Mammary epithelial cell (primary cell): ENCODE measurements at regions not wholly inside any gene's neighbourhood (a gene's known extent, or its start where the extent isn't known, plus 50 kb on each side); places are given as distances from the start of the nearest gene placed in this dataset.

ENCODE experiments used
- EZH2 ChIP-seq: IDR thresholded peaks from 2 replicates; pipeline ENCODE4 v1.6.1; 2012; ENCODE audit warnings: low read length, inconsistent platforms, borderline replicate concordance
- TF ChIP-seq, protein P1 (sequence below), 2 donors: IDR thresholded peaks in 1 of 2; conservative IDR thresholded peaks in 1 of 2; 2 replicates each; pipeline ENCODE4 v1.5.1; 2011 to 2012; ENCODE audit warnings: inconsistent platforms in 2 of 2, low read length in 2 of 2, mild to moderate bottlenecking in 2 of 2, control low read depth in 1 of 2, low read depth in 1 of 2; ENCODE audit not compliant: insufficient read depth in 1 of 2; ENCODE audit errors: extremely low read depth in 1 of 2

- TF ChIP-seq, protein P1, sequence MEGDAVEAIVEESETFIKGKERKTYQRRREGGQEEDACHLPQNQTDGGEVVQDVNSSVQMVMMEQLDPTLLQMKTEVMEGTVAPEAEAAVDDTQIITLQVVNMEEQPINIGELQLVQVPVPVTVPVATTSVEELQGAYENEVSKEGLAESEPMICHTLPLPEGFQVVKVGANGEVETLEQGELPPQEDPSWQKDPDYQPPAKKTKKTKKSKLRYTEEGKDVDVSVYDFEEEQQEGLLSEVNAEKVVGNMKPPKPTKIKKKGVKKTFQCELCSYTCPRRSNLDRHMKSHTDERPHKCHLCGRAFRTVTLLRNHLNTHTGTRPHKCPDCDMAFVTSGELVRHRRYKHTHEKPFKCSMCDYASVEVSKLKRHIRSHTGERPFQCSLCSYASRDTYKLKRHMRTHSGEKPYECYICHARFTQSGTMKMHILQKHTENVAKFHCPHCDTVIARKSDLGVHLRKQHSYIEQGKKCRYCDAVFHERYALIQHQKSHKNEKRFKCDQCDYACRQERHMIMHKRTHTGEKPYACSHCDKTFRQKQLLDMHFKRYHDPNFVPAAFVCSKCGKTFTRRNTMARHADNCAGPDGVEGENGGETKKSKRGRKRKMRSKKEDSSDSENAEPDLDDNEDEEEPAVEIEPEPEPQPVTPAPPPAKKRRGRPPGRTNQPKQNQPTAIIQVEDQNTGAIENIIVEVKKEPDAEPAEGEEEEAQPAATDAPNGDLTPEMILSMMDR (conservative IDR thresholded peaks at IDR 0.05 in 1 of 2, IDR thresholded peaks at IDR 0.05 in 1 of 2; ENCODE audit: extremely low read depth in 1 of 2, insufficient read depth in 1 of 2, low read depth in 1 of 2, low read length in 2 of 2): no peak
- TF ChIP-seq EZH2: no peak
Observed at GRCh38 chr7:69364813-69365643, 233.2 kb upstream of the AUTS2 start.
